H1 (cell line): ENCODE measurements at regions not wholly inside any gene's neighbourhood (a gene's known extent, or its start where the extent isn't known, plus 50 kb on each side); places are given as distances from the start of the nearest gene placed in this dataset.

Source experiments
- CTCF ChIA-PET: fragments of 300-600 bp; sonication (Branson Sonifier 250); formaldehyde crosslinking; loops from one replicate; lab custom pipeline; 2021; ENCODE audit not compliant: partially characterized antibody; lab: Charles Lee
- POLR2A ChIA-PET: fragments of 300-600 bp; sonication (Branson Sonifier 250); formaldehyde crosslinking; loops from one replicate; lab custom pipeline; 2021; ENCODE audit warnings: inconsistent platforms; ENCODE audit not compliant: partially characterized antibody; lab: Charles Lee
- DNase-seq, 2 experiments: peaks; one replicate each; pipeline versions ENCODE4 v3.0.0 to v3.0.0-alpha.2; 2010 to 2022; ENCODE audit warnings: low spot score in 2 of 2, low read depth in 1 of 2, mixed read lengths in 1 of 2
- FAIRE-seq: peaks from 2 replicates; lab custom pipeline; 2011; peaks lifted over from hg19 to GRCh38; lab: Jason Lieb, UNC
- H2AFZ ChIP-seq: 2 replicates; pipeline ENCODE4 v1.8.1; 2012; ENCODE audit warnings: low read length, inconsistent platforms
- H2AK5ac ChIP-seq: 2 replicates; pipeline ENCODE4 v1.6.1; 2013; ENCODE audit warnings: low read depth, low read length
- H2BK120ac ChIP-seq: replicated peaks from 2 replicates; pipeline ENCODE3; 2013; ENCODE audit warnings: low read depth, low read length, inconsistent platforms
- H2BK12ac ChIP-seq: 2 replicates; pipeline ENCODE4 v1.6.1; 2013; ENCODE audit warnings: low read depth, low read length
- H2BK15ac ChIP-seq: 2 replicates; pipeline ENCODE4 v1.6.1; 2013; ENCODE audit warnings: low read length
- H2BK20ac ChIP-seq: 2 replicates; pipeline ENCODE4 v1.6.1; 2013; ENCODE audit warnings: low read length
- H2BK5ac ChIP-seq: 2 replicates; pipeline ENCODE4 v1.6.1; 2013; ENCODE audit warnings: low read depth, low read length
- H3K14ac ChIP-seq: 2 replicates; pipeline ENCODE4 v1.6.1; 2013; ENCODE audit warnings: inconsistent platforms; ENCODE audit not compliant: insufficient read length
- H3K18ac ChIP-seq: 2 replicates; pipeline ENCODE4 v1.6.1; 2013; ENCODE audit warnings: low read length; ENCODE audit errors: extremely low read depth
- H3K23ac ChIP-seq: 2 replicates; pipeline ENCODE4 v1.6.1; 2013; ENCODE audit warnings: inconsistent platforms; ENCODE audit not compliant: insufficient read length
- H3K23me2 ChIP-seq: 2 replicates; pipeline ENCODE4 v1.6.1; 2013; ENCODE audit warnings: low read depth, low read length
- H3K27ac ChIP-seq: 2 replicates; pipeline ENCODE4 v1.6.1; 2011; ENCODE audit warnings: low read depth, low read length, inconsistent platforms
- H3K27me3 ChIP-seq, 4 experiments: replicated peaks in 1 of 4; 1 replicate in 1 of 4; 2 replicates in 3 of 4; pipeline versions ENCODE4 v1.6.1 to v1.8.1; 2011 to 2013; ENCODE audit warnings: low read length in 3 of 4, mild to moderate bottlenecking in 3 of 4, inconsistent platforms in 2 of 4, mixed read lengths in 2 of 4, moderate library complexity in 1 of 4; ENCODE audit not compliant: control insufficient read depth in 3 of 4, insufficient read depth in 3 of 4; ENCODE audit errors: extremely low read depth in 1 of 4
- H3K36me3 ChIP-seq, 4 experiments: 2 replicates each; pipeline versions ENCODE4 v1.6.1 to v1.8.1; 2011 to 2013; ENCODE audit warnings: mild to moderate bottlenecking in 4 of 4, low read length in 3 of 4, moderate library complexity in 2 of 4, control low read depth in 1 of 4, inconsistent platforms in 1 of 4; ENCODE audit not compliant: insufficient read depth in 4 of 4, control insufficient read depth in 2 of 4
- H3K4ac ChIP-seq: replicated peaks from 2 replicates; pipeline ENCODE3; 2013; ENCODE audit warnings: low read length, low read depth, mixed read lengths, inconsistent platforms; ENCODE audit not compliant: insufficient read length
- H3K4me1 ChIP-seq, 4 experiments: replicated peaks in 1 of 4; 1 replicate in 1 of 4; 2 replicates in 3 of 4; pipeline versions ENCODE4 v1.6.1 to v1.8.1; 2011 to 2013; ENCODE audit warnings: low read length in 3 of 4, inconsistent platforms in 2 of 4, mixed read lengths in 1 of 4; ENCODE audit not compliant: insufficient read depth in 4 of 4, control insufficient read depth in 3 of 4
- H3K4me2 ChIP-seq, 2 experiments: 2 replicates each; pipeline versions ENCODE4 v1.6.1 to v1.8.1; 2011 to 2013; ENCODE audit warnings: low read depth in 2 of 2, low read length in 2 of 2, control low read depth in 1 of 2, inconsistent platforms in 1 of 2, mild to moderate bottlenecking in 1 of 2; ENCODE audit not compliant: insufficient read depth in 1 of 2
- H3K4me3 ChIP-seq, 4 experiments: fragments of 200-600, 300-600 bp in 1 of 4; sonication (generic), shearing (Covaris generic), sonication (Bioruptor Twin) in 1 of 4; 2 replicates each; pipeline versions ENCODE4 v1.5.1 to v1.8.1; 2011 to 2016; ENCODE audit warnings: low read length in 4 of 4, low read depth in 3 of 4, control low read depth in 2 of 4, inconsistent platforms in 2 of 4, mild to moderate bottlenecking in 2 of 4, mixed read lengths in 1 of 4, moderate library complexity in 1 of 4; ENCODE audit not compliant: insufficient read depth in 2 of 4; ENCODE audit errors: extremely low read depth in 1 of 4
- H3K56ac ChIP-seq: replicated peaks from 2 replicates; pipeline ENCODE3; 2013; ENCODE audit warnings: low read depth, mild to moderate bottlenecking, mixed read lengths, low read length, inconsistent platforms; ENCODE audit not compliant: insufficient read length
- H3K79me1 ChIP-seq: 2 replicates; pipeline ENCODE4 v1.6.1; 2013; ENCODE audit warnings: low read depth, low read length, control low read depth
- H3K79me2 ChIP-seq, 2 experiments: 2 replicates each; pipeline versions ENCODE4 v1.6.1 to v1.8.1; 2012 to 2013; ENCODE audit warnings: low read length in 2 of 2, mild to moderate bottlenecking in 2 of 2, inconsistent platforms in 1 of 2; ENCODE audit not compliant: insufficient read depth in 2 of 2, control insufficient read depth in 1 of 2
- H3K9ac ChIP-seq, 4 experiments: replicated peaks in 1 of 4; 1 replicate in 1 of 4; 2 replicates in 3 of 4; pipeline versions ENCODE4 v1.6.1 to v1.8.1; 2011 to 2013; ENCODE audit warnings: low read depth in 3 of 4, low read length in 3 of 4, control low read depth in 2 of 4, mild to moderate bottlenecking in 2 of 4, moderate library complexity in 2 of 4, inconsistent platforms in 1 of 4; ENCODE audit errors: extremely low read depth in 1 of 4
- H3K9me3 ChIP-seq, 2 experiments: 2 replicates each; pipeline versions ENCODE4 v1.6.1 to v1.8.1; 2012 to 2013; ENCODE audit warnings: mild to moderate bottlenecking in 2 of 2, moderate library complexity in 2 of 2, control low read depth in 1 of 2, inconsistent platforms in 1 of 2, low read depth in 1 of 2, low read length in 1 of 2, mixed read lengths in 1 of 2; ENCODE audit not compliant: insufficient read depth in 2 of 2
- H4K20me1 ChIP-seq, 2 experiments: replicated peaks in 1 of 2; 2 replicates each; pipeline versions ENCODE3 to v1.8.1; 2011 to 2013; ENCODE audit warnings: inconsistent platforms in 2 of 2, low read length in 2 of 2, mild to moderate bottlenecking in 1 of 2; ENCODE audit not compliant: insufficient read depth in 2 of 2, control insufficient read depth in 1 of 2
- H4K5ac ChIP-seq: 2 replicates; pipeline ENCODE4 v1.6.1; 2013; ENCODE audit warnings: low read length, low read depth, mixed read lengths, inconsistent platforms; ENCODE audit not compliant: insufficient read length
- H4K8ac ChIP-seq: 2 replicates; pipeline ENCODE4 v1.8.0; 2013; ENCODE audit warnings: mild to moderate bottlenecking, moderate library complexity, low read length, inconsistent platforms; ENCODE audit not compliant: insufficient read depth; ENCODE audit errors: extremely low read depth
- H4K91ac ChIP-seq: replicated peaks from 2 replicates; pipeline ENCODE3; 2013; ENCODE audit warnings: low read length, mixed read lengths, inconsistent platforms; ENCODE audit not compliant: insufficient read length
- BRCA1 ChIP-seq: IDR thresholded peaks from 2 replicates; pipeline ENCODE4 v1.6.1; 2012; ENCODE audit warnings: low read depth, low read length, improper control_type of control experiment
- CREB1 ChIP-seq: IDR thresholded peaks from 2 replicates; pipeline ENCODE4 v1.6.1; 2012; ENCODE audit warnings: inconsistent platforms
- EZH2 ChIP-seq: fragments of 200-600 bp; sonication (generic); IDR thresholded peaks from 2 replicates; pipeline ENCODE4 v1.7.1; 2012; ENCODE audit warnings: low read depth, mild to moderate bottlenecking, moderate library complexity, low read length, inconsistent platforms; ENCODE audit not compliant: severe bottlenecking
- MAX ChIP-seq: IDR thresholded peaks from 2 replicates; pipeline ENCODE4 v1.6.1; 2012; ENCODE audit warnings: inconsistent platforms
- SIRT6 ChIP-seq: IDR thresholded peaks from one replicate; pipeline ENCODE4 v1.7.1; 2012; ENCODE audit warnings: low read length, inconsistent platforms
- TCF12 ChIP-seq: IDR thresholded peaks from 2 replicates; pipeline ENCODE4 v1.6.1; 2011; ENCODE audit warnings: low read depth, mild to moderate bottlenecking, low read length
- YY1 ChIP-seq: IDR thresholded peaks from 2 replicates; pipeline ENCODE4 v1.6.1; 2011; ENCODE audit warnings: low read depth, mild to moderate bottlenecking, low read length
- TF ChIP-seq, protein P1 (sequence below): IDR thresholded peaks from 2 replicates; pipeline ENCODE4 v1.6.1; 2011; ENCODE audit warnings: low read length, improper control_type of control experiment

- Histone ChIP-seq H3K27ac (no peak overlapping the region), H3K14ac (no peak overlapping the region), H3K36me3 (no peaks in the 10 kb centered on the region), H4K20me1 (no peaks in the 10 kb centered on the region), H2BK15ac (no peak overlapping the region), H3K23ac (no peak overlapping the region), H4K5ac (no peak overlapping the region), H3K9ac (no peak overlapping the region), H2BK12ac (no peak overlapping the region), H2BK20ac (no peak overlapping the region), H3K9me3 (no peaks in the 10 kb centered on the region), H2AFZ (no peak overlapping the region), H3K18ac (no peak overlapping the region), H3K27me3 (no peaks in the 10 kb centered on the region), H3K23me2 (no peaks in the 10 kb centered on the region; the same call in 1 of the 2 replicates), H3K4me3 (no peak overlapping the region), H3K4me2 (no peak overlapping the region), H3K56ac (no peak overlapping the region), H3K4me1 (no peaks in the 10 kb centered on the region), H3K79me1 (no peaks in the 10 kb centered on the region), H3K4ac (no peak overlapping the region), H4K91ac (no peak overlapping the region), H3K79me2 (no peaks in the 10 kb centered on the region), H2BK5ac (no peak overlapping the region), H2AK5ac (no peak overlapping the region), H2BK120ac (no peak overlapping the region), H4K8ac (no peak overlapping the region)
- no peak for FAIRE-seq
- POLR2A ChIA-PET, result no interaction called here
- CTCF ChIA-PET, result no interaction called here
- DNase-seq, result no peak
- TF ChIP-seq MAX, result no peak
- TF ChIP-seq YY1, result no peak
- TF ChIP-seq SIRT6, result no peak
- TF ChIP-seq TCF12, result no peak
- TF ChIP-seq, protein P1, sequence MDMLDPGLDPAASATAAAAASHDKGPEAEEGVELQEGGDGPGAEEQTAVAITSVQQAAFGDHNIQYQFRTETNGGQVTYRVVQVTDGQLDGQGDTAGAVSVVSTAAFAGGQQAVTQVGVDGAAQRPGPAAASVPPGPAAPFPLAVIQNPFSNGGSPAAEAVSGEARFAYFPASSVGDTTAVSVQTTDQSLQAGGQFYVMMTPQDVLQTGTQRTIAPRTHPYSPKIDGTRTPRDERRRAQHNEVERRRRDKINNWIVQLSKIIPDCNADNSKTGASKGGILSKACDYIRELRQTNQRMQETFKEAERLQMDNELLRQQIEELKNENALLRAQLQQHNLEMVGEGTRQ, result no peak
- TF ChIP-seq EZH2, result no peak
- TF ChIP-seq CREB1, result no peak
- TF ChIP-seq BRCA1, result no peak
Measured at GRCh38 chr12:30568453-30568852, 127.2 kb downstream of the IPO8 start.
